ENCODE measurements at regions not wholly inside any gene's neighbourhood (a gene's known extent, or its start where the extent isn't known, plus 50 kb on each side); places are given as distances from the start of the nearest gene placed in this dataset.

GRCh38 chr16:7888411-7888810 lies 555.8 kb downstream of the RBFOX1 start:
- Mint-ChIP-seq H3K36me3 (ENCODE audit: insufficient read depth, unreplicated experiment) (no peaks in the 10 kb centered on the region), H3K4me1 (ENCODE audit: low read depth, unreplicated experiment) (no peaks in the 10 kb centered on the region), H3K27ac (ENCODE audit: unreplicated experiment) (no peak overlapping the region), H3K4me3 (ENCODE audit: unreplicated experiment) (no peak overlapping the region), H3K9me3 (ENCODE audit: unreplicated experiment) (no peaks in the 10 kb centered on the region), H3K27me3 (ENCODE audit: insufficient read depth, unreplicated experiment) (peaks cover 17% of the 10 kb centered on the region)
- H3K27me3 ChIP-seq (replicated peaks; ENCODE audit: control insufficient read depth, insufficient read depth, low read length), result no peaks in the 10 kb centered on the region
- H3K36me3 ChIP-seq (ENCODE audit: control insufficient read depth, insufficient read depth, low read length), result no peaks in the 10 kb centered on the region
- no TSS peak for BruUV-seq (replicated peaks)
- DNase-seq, result no peak
- CTCF ChIA-PET, result no interaction called here
- POLR2A ChIA-PET, result no interaction called here
- intact Hi-C loops (cut with micrococcal nuclease; ENCODE audit: unreplicated experiment), result no loop called here
- TF ChIP-seq, protein P1, sequence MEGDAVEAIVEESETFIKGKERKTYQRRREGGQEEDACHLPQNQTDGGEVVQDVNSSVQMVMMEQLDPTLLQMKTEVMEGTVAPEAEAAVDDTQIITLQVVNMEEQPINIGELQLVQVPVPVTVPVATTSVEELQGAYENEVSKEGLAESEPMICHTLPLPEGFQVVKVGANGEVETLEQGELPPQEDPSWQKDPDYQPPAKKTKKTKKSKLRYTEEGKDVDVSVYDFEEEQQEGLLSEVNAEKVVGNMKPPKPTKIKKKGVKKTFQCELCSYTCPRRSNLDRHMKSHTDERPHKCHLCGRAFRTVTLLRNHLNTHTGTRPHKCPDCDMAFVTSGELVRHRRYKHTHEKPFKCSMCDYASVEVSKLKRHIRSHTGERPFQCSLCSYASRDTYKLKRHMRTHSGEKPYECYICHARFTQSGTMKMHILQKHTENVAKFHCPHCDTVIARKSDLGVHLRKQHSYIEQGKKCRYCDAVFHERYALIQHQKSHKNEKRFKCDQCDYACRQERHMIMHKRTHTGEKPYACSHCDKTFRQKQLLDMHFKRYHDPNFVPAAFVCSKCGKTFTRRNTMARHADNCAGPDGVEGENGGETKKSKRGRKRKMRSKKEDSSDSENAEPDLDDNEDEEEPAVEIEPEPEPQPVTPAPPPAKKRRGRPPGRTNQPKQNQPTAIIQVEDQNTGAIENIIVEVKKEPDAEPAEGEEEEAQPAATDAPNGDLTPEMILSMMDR (IDR thresholded peaks at IDR 0.05; ENCODE audit: insufficient read depth in 1 of 2, low read depth in 1 of 2, low read length in 1 of 2, severe bottlenecking in 1 of 2, unreplicated experiment in 1 of 2), result no peak
- no peaks in the 10 kb centered on the region for H3K4me1 ChIP-seq
- H3K9me3 ChIP-seq, result no peaks in the 10 kb centered on the region
- H3K4me3 ChIP-seq (ENCODE audit: low read depth, low read length), result no peak overlapping the region

DNA sequence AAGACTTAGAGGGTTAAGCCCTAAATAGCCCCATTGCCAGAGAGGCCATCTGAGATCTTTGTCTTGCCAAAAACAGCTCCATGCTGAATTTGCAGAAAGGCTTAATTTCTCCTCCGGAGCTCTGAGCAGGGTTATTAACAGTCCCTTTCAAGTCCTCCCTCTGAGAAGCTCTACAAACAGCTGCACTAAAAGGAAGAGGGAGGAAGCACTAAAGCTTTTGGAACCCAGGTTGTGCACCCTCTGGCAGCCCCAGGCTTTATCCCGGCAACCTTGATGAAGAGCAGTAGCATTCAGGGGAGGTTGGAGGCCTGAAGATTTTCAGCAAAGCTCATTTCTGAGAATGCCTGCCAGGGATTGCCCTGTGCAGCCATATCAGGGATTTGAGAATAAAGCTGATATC lies 554.7 kb downstream of the RBFOX1 start:
- intact Hi-C loops (cut with micrococcal nuclease; ENCODE audit: unreplicated experiment), result no loop called here
- no peaks in the 10 kb centered on the region for H3K4me1 ChIP-seq
- Mint-ChIP-seq H3K4me1 (ENCODE audit: low read depth, unreplicated experiment) (no peaks in the 10 kb centered on the region), H3K27ac (ENCODE audit: unreplicated experiment) (no peak overlapping the region), H3K27me3 (ENCODE audit: insufficient read depth, unreplicated experiment) (peaks cover 15% of the 10 kb centered on the region), H3K36me3 (ENCODE audit: insufficient read depth, unreplicated experiment) (no peaks in the 10 kb centered on the region), H3K4me3 (ENCODE audit: unreplicated experiment) (no peak overlapping the region), H3K9me3 (ENCODE audit: unreplicated experiment) (no peaks in the 10 kb centered on the region)
- ChIA-PET POLR2A (no interaction called here), CTCF (no interaction called here)
- TF ChIP-seq, protein P1 (IDR thresholded peaks at IDR 0.05; ENCODE audit: insufficient read depth in 1 of 2, low read depth in 1 of 2, low read length in 1 of 2, severe bottlenecking in 1 of 2, unreplicated experiment in 1 of 2), result no peak
- no TSS peak for BruUV-seq (replicated peaks)
- H3K27me3 ChIP-seq (replicated peaks; ENCODE audit: control insufficient read depth, insufficient read depth, low read length), result no peaks in the 10 kb centered on the region
- no peak overlapping the region for H3K4me3 ChIP-seq (ENCODE audit: low read depth, low read length)
- no peak for DNase-seq
- no peaks in the 10 kb centered on the region for H3K36me3 ChIP-seq (ENCODE audit: control insufficient read depth, insufficient read depth, low read length)
- no peaks in the 10 kb centered on the region for H3K9me3 ChIP-seq

DNA sequence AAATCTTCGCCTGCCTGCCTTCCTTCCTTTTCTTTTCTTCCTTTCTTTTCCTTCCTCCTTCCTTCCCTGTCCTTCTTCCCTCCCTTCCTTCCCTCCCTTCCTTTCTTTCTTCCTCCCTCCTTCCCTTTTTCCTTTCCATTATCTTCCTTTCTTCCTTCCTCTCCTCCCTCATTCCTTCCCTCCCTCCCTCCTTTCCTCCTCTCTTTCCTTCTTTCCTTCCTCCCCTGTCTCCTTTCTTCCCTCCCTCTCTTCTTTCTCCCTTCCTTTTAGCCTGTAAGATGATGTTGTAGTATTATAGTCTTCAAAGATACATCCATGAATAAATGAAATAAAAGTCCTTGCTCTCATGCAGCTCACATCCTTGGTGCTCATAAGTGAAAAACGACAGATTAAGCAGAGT lies 539.3 kb downstream of the RBFOX1 start:
- no peaks in the 10 kb centered on the region for H3K36me3 Mint-ChIP-seq (ENCODE audit: insufficient read depth, unreplicated experiment)
- no peaks in the 10 kb centered on the region for H3K4me1 ChIP-seq
- no peaks in the 10 kb centered on the region for H3K27me3 ChIP-seq (replicated peaks; ENCODE audit: control insufficient read depth, insufficient read depth, low read length)
- H3K27me3 Mint-ChIP-seq (ENCODE audit: insufficient read depth, unreplicated experiment), result peaks cover 3% of the 10 kb centered on the region
- H3K4me3 Mint-ChIP-seq (ENCODE audit: unreplicated experiment), result no peak overlapping the region
- H3K9me3 Mint-ChIP-seq (ENCODE audit: unreplicated experiment), result no peaks in the 10 kb centered on the region
- no peak overlapping the region for H3K4me3 ChIP-seq (ENCODE audit: low read depth, low read length)
- ChIA-PET CTCF (no interaction called here), POLR2A (no interaction called here)
- BruUV-seq (replicated peaks), result no TSS peak
- H3K4me1 Mint-ChIP-seq (ENCODE audit: low read depth, unreplicated experiment), result no peaks in the 10 kb centered on the region
- intact Hi-C loops (cut with micrococcal nuclease; ENCODE audit: unreplicated experiment), result no loop called here
- H3K9me3 ChIP-seq, result no peaks in the 10 kb centered on the region
- TF ChIP-seq, protein P1 (IDR thresholded peaks at IDR 0.05; ENCODE audit: insufficient read depth in 1 of 2, low read depth in 1 of 2, low read length in 1 of 2, severe bottlenecking in 1 of 2, unreplicated experiment in 1 of 2), result no peak
- H3K27ac Mint-ChIP-seq (ENCODE audit: unreplicated experiment), result no peak overlapping the region
- no peak for DNase-seq
- H3K36me3 ChIP-seq (ENCODE audit: control insufficient read depth, insufficient read depth, low read length), result no peaks in the 10 kb centered on the region

Data from Caco-2 (cell line).